Endodermal cell (in vitro differentiated cells): ENCODE measurements at regions not wholly inside any gene's neighbourhood (a gene's known extent, or its start where the extent isn't known, plus 50 kb on each side); places are given as distances from the start of the nearest gene placed in this dataset.

Experiments used
- DNase-seq: peaks from one replicate; pipeline ENCODE4 v3.0.0-alpha.2; 2017
- H3K27ac ChIP-seq: 2 replicates; pipeline ENCODE4 v1.5.1; 2013; ENCODE audit warnings: mild to moderate bottlenecking, low read depth, low read length, moderate library complexity
- H3K27me3 ChIP-seq: 2 replicates; pipeline ENCODE4 v1.6.1; 2013; ENCODE audit warnings: mild to moderate bottlenecking, low read length, moderate library complexity; ENCODE audit not compliant: insufficient read depth, control insufficient read depth, poor library complexity, severe bottlenecking
- H3K36me3 ChIP-seq: 2 replicates; pipeline ENCODE4 v1.7.0; 2013; ENCODE audit warnings: mild to moderate bottlenecking, low read length, moderate library complexity; ENCODE audit not compliant: control insufficient read depth, insufficient read depth
- H3K4me1 ChIP-seq: one replicate; pipeline ENCODE4 v1.7.0; 2013; ENCODE audit warnings: low read length; ENCODE audit not compliant: control insufficient read depth, insufficient read depth
- H3K4me3 ChIP-seq: 2 replicates; pipeline ENCODE4 v1.5.1; 2013; ENCODE audit warnings: mild to moderate bottlenecking, low read length, moderate library complexity
- H3K9ac ChIP-seq: 2 replicates; pipeline ENCODE4 v1.6.1; 2013; ENCODE audit warnings: mild to moderate bottlenecking, low read length, moderate library complexity; ENCODE audit not compliant: poor library complexity, severe bottlenecking; ENCODE audit errors: extremely low read depth
- H3K9me3 ChIP-seq: 2 replicates; pipeline ENCODE4 v1.6.1; 2013; ENCODE audit warnings: mild to moderate bottlenecking, low read length, moderate library complexity; ENCODE audit not compliant: control insufficient read depth
- H3K27ac Mint-ChIP-seq: 2 replicates; pipeline ENCODE4 v1.8.0; 2020; ENCODE audit warnings: mixed read lengths
- H3K27me3 Mint-ChIP-seq: 2 replicates; pipeline ENCODE4 v1.8.0; 2021; ENCODE audit warnings: mild to moderate bottlenecking, mixed read lengths; ENCODE audit not compliant: insufficient read depth
- H3K36me3 Mint-ChIP-seq: 2 replicates; pipeline ENCODE4 v1.8.0; 2020; ENCODE audit warnings: low read depth, mixed read lengths
- H3K4me1 Mint-ChIP-seq: 2 replicates; pipeline ENCODE4 v1.8.0; 2020; ENCODE audit warnings: mixed read lengths
- H3K4me3 Mint-ChIP-seq: 2 replicates; pipeline ENCODE4 v1.8.0; 2020; ENCODE audit warnings: mild to moderate bottlenecking, moderate library complexity, mixed read lengths
- H3K9me3 Mint-ChIP-seq: 2 replicates; pipeline ENCODE4 v1.8.0; 2020; ENCODE audit warnings: mild to moderate bottlenecking, mixed read lengths
- CTCF ChIP-seq: fragments of 200-600 bp; sonication (generic); conservative IDR thresholded peaks from 2 replicates; pipeline ENCODE4 v1.5.0; 2021; ENCODE audit warnings: antibody characterized with exemption, mild to moderate bottlenecking
- WGBS, 2 experiments: methylation state at CpG; one replicate each; pipeline versions ENCODE4 v1.1.5 to v1.1.7; 2013; ENCODE audit warnings: missing lambda C conversion rate in 2 of 2, mixed read lengths in 1 of 2; ENCODE audit not compliant: insufficient coverage in 1 of 2, insufficient read length in 1 of 2; 5-methylcytosine and 5-hydroxymethylcytosine counted together

GRCh38 chr4:163263606-163264005, 68.8 kb downstream of the NPY1R start:
- Histone ChIP-seq H3K4me1 (no peaks in the 10 kb centered on the region), H3K27ac (no peak overlapping the region), H3K9ac (no peak overlapping the region), H3K36me3 (no peaks in the 10 kb centered on the region), H3K4me3 (no peak overlapping the region), H3K9me3 (no peaks in the 10 kb centered on the region), H3K27me3 (no peaks in the 10 kb centered on the region)
- no peak for DNase-seq
- H3K27me3 Mint-ChIP-seq, result no peaks in the 10 kb centered on the region
- TF ChIP-seq CTCF, result no peak
- H3K36me3 Mint-ChIP-seq, result no peaks in the 10 kb centered on the region
- no peak overlapping the region for H3K4me3 Mint-ChIP-seq
- WGBS, 2 experiments, result 53% methylated on average over 1 of the region's 1 CpG; no CpG with 5 or more reads in 1 of the 2 experiments
- H3K4me1 Mint-ChIP-seq, result peaks cover 6% of the 10 kb centered on the region
- no peak overlapping the region for H3K27ac Mint-ChIP-seq
- H3K9me3 Mint-ChIP-seq, result no peaks in the 10 kb centered on the region

- Mint-ChIP-seq H3K27me3 (no peaks in the 10 kb centered on the region), H3K4me1 (no peaks in the 10 kb centered on the region), H3K36me3 (no peaks in the 10 kb centered on the region), H3K27ac (no peak overlapping the region), H3K9me3 (no peaks in the 10 kb centered on the region), H3K4me3 (no peak overlapping the region)
- Histone ChIP-seq H3K4me1 (no peaks in the 10 kb centered on the region), H3K4me3 (no peak overlapping the region), H3K27me3 (no peaks in the 10 kb centered on the region), H3K9ac (no peak overlapping the region), H3K9me3 (peaks cover 8% of the 10 kb centered on the region), H3K36me3 (no peaks in the 10 kb centered on the region), H3K27ac (no peak overlapping the region)
- no peak for DNase-seq
- no peak for TF ChIP-seq CTCF
- 79 to 95% methylated on average over 3 of the region's 3 CpGs for WGBS, 2 experiments
Measured at GRCh38 chr4:163256680-163257343, 75.6 kb downstream of the NPY1R start.

GRCh38 chr4:163251204-163251603, 81.2 kb downstream of the NPY1R start:
- no peaks in the 10 kb centered on the region for H3K27me3 Mint-ChIP-seq
- peaks cover 11% of the 10 kb centered on the region for H3K9me3 Mint-ChIP-seq
- H3K36me3 Mint-ChIP-seq, result no peaks in the 10 kb centered on the region
- H3K27ac ChIP-seq, result no peak overlapping the region
- no peak overlapping the region for H3K4me3 Mint-ChIP-seq
- H3K9me3 ChIP-seq, result peaks cover 15% of the 10 kb centered on the region
- H3K36me3 ChIP-seq, result no peaks in the 10 kb centered on the region
- peak; percentile 62 for TF ChIP-seq CTCF
- H3K27ac Mint-ChIP-seq, result no peak overlapping the region
- H3K27me3 ChIP-seq, result no peaks in the 10 kb centered on the region
- WGBS, 2 experiments, result 76% methylated on average over 2 of the region's 2 CpGs; no CpG with 5 or more reads in 1 of the 2 experiments
- H3K9ac ChIP-seq, result no peak overlapping the region
- H3K4me3 ChIP-seq, result no peak overlapping the region
- no peaks in the 10 kb centered on the region for H3K4me1 ChIP-seq
- peak; percentile 56 for DNase-seq
- peaks cover 1% of the 10 kb centered on the region for H3K4me1 Mint-ChIP-seq
